ENCODE measurements at regions not wholly inside any gene's neighbourhood (a gene's known extent, or its start where the extent isn't known, plus 50 kb on each side); places are given as distances from the start of the nearest gene placed in this dataset.

GRCh38 chr4:186904101-186904500 is 180.4 kb upstream of the FAT1 start:
- no peak for TF ChIP-seq CTCF (conservative IDR thresholded peaks at IDR 0.05; ENCODE audit: low read depth, low read length)
- no peak for TF ChIP-seq POLR2A (IDR thresholded peaks at IDR 0.05; ENCODE audit: low read depth, low read length)
- TF ChIP-seq RAD21 (IDR thresholded peaks at IDR 0.05; ENCODE audit: low read length), result no peak
- no peak for TF ChIP-seq RFX5 (IDR thresholded peaks at IDR 0.05; ENCODE audit: low read depth, low read length)
- no peak for TF ChIP-seq RCOR1 (IDR thresholded peaks at IDR 0.05; ENCODE audit: insufficient replicate concordance, low read length)
- TF ChIP-seq FOS (IDR thresholded peaks at IDR 0.05; ENCODE audit: low read depth, low read length), result peak; percentile 87
- TF ChIP-seq MXI1 (IDR thresholded peaks at IDR 0.05; ENCODE audit: borderline replicate concordance, low read depth, low read length), result no peak
- no peak for TF ChIP-seq ELK1 (IDR thresholded peaks at IDR 0.05; ENCODE audit: borderline replicate concordance, low read depth, low read length)
- peak; percentile 76 for TF ChIP-seq BHLHE40 (IDR thresholded peaks at IDR 0.05; ENCODE audit: low read depth, low read length)
- TF ChIP-seq SMC3 (IDR thresholded peaks at IDR 0.05; ENCODE audit: low read depth, low read length), result no peak
- no peak for TF ChIP-seq CHD1 (IDR thresholded peaks at IDR 0.05; ENCODE audit: low read depth, low read length)
